HG02588 (cell line): ENCODE measurements at regions not wholly inside any gene's neighbourhood (a gene's known extent, or its start where the extent isn't known, plus 50 kb on each side); places are given as distances from the start of the nearest gene placed in this dataset.
A peak's percentile ranks its signal among the peaks of the same experiment; 100 is the strongest.
"Not testable (repeated sequence)": the region's sequence is repeated elsewhere in the genome, so short reads cannot be mapped to it uniquely, and the experiment has no call there.

Experiments
- ATAC-seq: cut with Tn5 transposase; IDR thresholded peaks from one replicate; pipeline ENCODE4 v1.9.1; 2021; ENCODE audit warnings: mild to moderate bottlenecking, moderate library complexity; ENCODE audit not compliant: unreplicated experiment

- no peak for ATAC-seq
Measured at GRCh38 chr21:23858878-23859277, 1748.4 kb downstream of the MRPL39 start.

GRCh38 chr21:23853796-23854379 lies 1753.4 kb downstream of the MRPL39 start:
- ATAC-seq: peak; percentile 66

GRCh38 chr21:23837564-23837963 lies 1769.7 kb downstream of the MRPL39 start:
- no peak for ATAC-seq

- ATAC-seq: no peak
Measured at GRCh38 chr21:23822760-23823159, 1784.5 kb downstream of the MRPL39 start.

GRCh38 chr21:23817337-23817736 lies 1789.9 kb downstream of the MRPL39 start:
- ATAC-seq: no peak

- no peak for ATAC-seq
Measured at GRCh38 chr21:23812485-23812884, 1794.8 kb downstream of the MRPL39 start.

GRCh38 chr21:23811805-23812204 lies 1795.5 kb downstream of the MRPL39 start:
- ATAC-seq: no peak

- no peak for ATAC-seq
Measured at GRCh38 chr21:23809573-23809972, 1797.7 kb downstream of the MRPL39 start.

GRCh38 chr21:23806966-23807548 lies 1800.2 kb downstream of the MRPL39 start:
- not testable (repeated sequence) for ATAC-seq

GRCh38 chr21:23804866-23805265 lies 1802.4 kb downstream of the MRPL39 start:
- no peak for ATAC-seq

GRCh38 chr21:23801292-23801691 lies 1806.0 kb downstream of the MRPL39 start:
- ATAC-seq: no peak

- no peak for ATAC-seq
Measured at GRCh38 chr21:23799376-23799775, 1807.9 kb downstream of the MRPL39 start.

- no peak for ATAC-seq
Measured at GRCh38 chr21:23792300-23792699, 1815.0 kb downstream of the MRPL39 start.

- no peak for ATAC-seq
Measured at GRCh38 chr21:23789864-23790263, 1817.4 kb downstream of the MRPL39 start.

- no peak for ATAC-seq
Measured at GRCh38 chr21:23780326-23780725, 1827.0 kb downstream of the MRPL39 start.

GRCh38 chr21:23743821-23744220 lies 1863.5 kb downstream of the MRPL39 start:
- no peak for ATAC-seq

GRCh38 chr21:23740463-23740862 lies 1866.8 kb downstream of the MRPL39 start:
- ATAC-seq: no peak

GRCh38 chr21:23732776-23733175 lies 1874.5 kb downstream of the MRPL39 start:
- no peak for ATAC-seq

GRCh38 chr21:23729331-23729730 lies 1878.0 kb downstream of the MRPL39 start:
- no peak for ATAC-seq

- ATAC-seq: no peak
Measured at GRCh38 chr21:23725576-23725975, 1881.7 kb downstream of the MRPL39 start.

GRCh38 chr21:23718446-23719285 lies 1888.6 kb downstream of the MRPL39 start:
- ATAC-seq: no peak

- no peak for ATAC-seq
Measured at GRCh38 chr21:23712166-23712565, 1895.1 kb downstream of the MRPL39 start.
